ENCODE measurements at regions not wholly inside any gene's neighbourhood (a gene's known extent, or its start where the extent isn't known, plus 50 kb on each side); places are given as distances from the start of the nearest gene placed in this dataset.

DNA sequence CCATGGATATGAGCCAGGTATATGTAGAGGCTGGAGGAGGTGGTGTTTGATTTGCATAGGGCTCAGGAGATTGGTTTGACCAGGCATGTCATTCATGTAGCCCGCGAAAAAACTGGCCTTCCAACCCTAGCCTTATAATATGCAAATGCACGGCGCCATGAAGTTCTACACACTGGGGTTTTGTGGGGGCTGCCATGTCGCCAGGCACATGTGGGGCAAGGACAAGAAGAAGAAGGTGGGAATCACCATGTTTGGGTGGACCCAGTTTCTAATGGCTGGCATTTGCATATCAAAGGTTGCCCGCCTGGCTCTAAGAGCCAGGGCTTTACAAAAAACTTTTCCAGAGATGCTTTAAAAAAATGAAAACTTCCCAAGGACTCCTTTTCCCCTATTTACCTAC lies 1251.0 kb downstream of the PCDH18 start:
- TF ChIP-seq ZFP3 (CRISPR knock-in tag; IDR thresholded peaks at IDR 0.05) (no peak), ARNTL (CRISPR knock-in tag; IDR thresholded peaks at IDR 0.05; ENCODE audit: borderline replicate concordance, low read depth) (no peak), ZNF565 (CRISPR knock-in tag; conservative IDR thresholded peaks at IDR 0.05; ENCODE audit: low read depth) (no peak), ZNF8 (CRISPR knock-in tag; IDR thresholded peaks at IDR 0.05) (no peak), BACH2 (CRISPR knock-in tag; IDR thresholded peaks at IDR 0.05; ENCODE audit: borderline replicate concordance) (no peak), TCF4 (CRISPR knock-in tag; IDR thresholded peaks at IDR 0.05; ENCODE audit: borderline replicate concordance) (no peak), TOX (CRISPR knock-in tag; IDR thresholded peaks at IDR 0.05; ENCODE audit: borderline replicate concordance) (no peak), ZNF70 (CRISPR knock-in tag; IDR thresholded peaks at IDR 0.05) (no peak), ESRRG (CRISPR knock-in tag; IDR thresholded peaks at IDR 0.05) (no peak), RARB (CRISPR knock-in tag; IDR thresholded peaks at IDR 0.05) (no peak)
- TF ChIP-seq, protein P1, sequence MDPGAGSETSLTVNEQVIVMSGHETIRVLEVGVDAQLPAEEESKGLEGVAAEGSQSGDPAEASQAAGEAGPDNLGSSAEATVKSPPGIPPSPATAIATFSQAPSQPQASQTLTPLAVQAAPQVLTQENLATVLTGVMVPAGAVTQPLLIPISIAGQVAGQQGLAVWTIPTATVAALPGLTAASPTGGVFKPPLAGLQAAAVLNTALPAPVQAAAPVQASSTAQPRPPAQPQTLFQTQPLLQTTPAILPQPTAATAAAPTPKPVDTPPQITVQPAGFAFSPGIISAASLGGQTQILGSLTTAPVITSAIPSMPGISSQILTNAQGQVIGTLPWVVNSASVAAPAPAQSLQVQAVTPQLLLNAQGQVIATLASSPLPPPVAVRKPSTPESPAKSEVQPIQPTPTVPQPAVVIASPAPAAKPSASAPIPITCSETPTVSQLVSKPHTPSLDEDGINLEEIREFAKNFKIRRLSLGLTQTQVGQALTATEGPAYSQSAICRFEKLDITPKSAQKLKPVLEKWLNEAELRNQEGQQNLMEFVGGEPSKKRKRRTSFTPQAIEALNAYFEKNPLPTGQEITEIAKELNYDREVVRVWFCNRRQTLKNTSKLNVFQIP (CRISPR knock-in tag; IDR thresholded peaks at IDR 0.05; ENCODE audit: borderline replicate concordance, low read depth): no peak
- ATAC-seq: no peak

- 0 out of 2 replicates have a peak, but pooled peaks have one; percentile 36 for TF ChIP-seq ZC3H10 (CRISPR knock-in tag; IDR thresholded peaks at IDR 0.05)
- TF ChIP-seq TSHZ2 (CRISPR knock-in tag; IDR thresholded peaks at IDR 0.05): peak; percentile 59; the same call in 1 of the 2 replicates
- no peak for TF ChIP-seq ZNF8 (CRISPR knock-in tag; IDR thresholded peaks at IDR 0.05)
- TF ChIP-seq CREB5 (CRISPR knock-in tag; IDR thresholded peaks at IDR 0.05; ENCODE audit: low read depth): peak; percentile 74
- TF ChIP-seq PPARA (CRISPR knock-in tag; IDR thresholded peaks at IDR 0.05; ENCODE audit: borderline replicate concordance): no peak
- peak; percentile 92 for TF ChIP-seq ISL1 (CRISPR knock-in tag; IDR thresholded peaks at IDR 0.05)
- TF ChIP-seq ZFP30 (CRISPR knock-in tag; IDR thresholded peaks at IDR 0.05): no peak
- TF ChIP-seq TCF4 (CRISPR knock-in tag; IDR thresholded peaks at IDR 0.05; ENCODE audit: borderline replicate concordance): 0 out of 2 replicates have a peak, but pooled peaks have one; percentile 31
- ATAC-seq: peak; percentile 69
Observed at GRCh38 chr4:136277741-136278140, 1254.6 kb downstream of the PCDH18 start.

- no peak for TF ChIP-seq ZNF565 (CRISPR knock-in tag; conservative IDR thresholded peaks at IDR 0.05; ENCODE audit: low read depth)
- no peak for TF ChIP-seq PPARA (CRISPR knock-in tag; IDR thresholded peaks at IDR 0.05; ENCODE audit: borderline replicate concordance)
- no peak for TF ChIP-seq BACH2 (CRISPR knock-in tag; IDR thresholded peaks at IDR 0.05; ENCODE audit: borderline replicate concordance)
- no peak for TF ChIP-seq ESRRG (CRISPR knock-in tag; IDR thresholded peaks at IDR 0.05)
- no peak for TF ChIP-seq RARB (CRISPR knock-in tag; IDR thresholded peaks at IDR 0.05)
- ATAC-seq: no peak
Observed at GRCh38 chr4:136246876-136247275, 1285.4 kb downstream of the PCDH18 start.

GRCh38 chr4:136241221-136241986 lies 1290.9 kb downstream of the PCDH18 start:
- TF ChIP-seq RARB (CRISPR knock-in tag; IDR thresholded peaks at IDR 0.05): no peak
- no peak for TF ChIP-seq OSR1 (CRISPR knock-in tag; IDR thresholded peaks at IDR 0.05)
- no peak for TF ChIP-seq ZNF8 (CRISPR knock-in tag; IDR thresholded peaks at IDR 0.05)
- no peak for TF ChIP-seq ZNF565 (CRISPR knock-in tag; conservative IDR thresholded peaks at IDR 0.05; ENCODE audit: low read depth)
- TF ChIP-seq GLIS3 (CRISPR knock-in tag; IDR thresholded peaks at IDR 0.05): no peak
- TF ChIP-seq PPARA (CRISPR knock-in tag; IDR thresholded peaks at IDR 0.05; ENCODE audit: borderline replicate concordance): no peak
- no peak for TF ChIP-seq TSHZ2 (CRISPR knock-in tag; IDR thresholded peaks at IDR 0.05)
- TF ChIP-seq, protein P2, sequence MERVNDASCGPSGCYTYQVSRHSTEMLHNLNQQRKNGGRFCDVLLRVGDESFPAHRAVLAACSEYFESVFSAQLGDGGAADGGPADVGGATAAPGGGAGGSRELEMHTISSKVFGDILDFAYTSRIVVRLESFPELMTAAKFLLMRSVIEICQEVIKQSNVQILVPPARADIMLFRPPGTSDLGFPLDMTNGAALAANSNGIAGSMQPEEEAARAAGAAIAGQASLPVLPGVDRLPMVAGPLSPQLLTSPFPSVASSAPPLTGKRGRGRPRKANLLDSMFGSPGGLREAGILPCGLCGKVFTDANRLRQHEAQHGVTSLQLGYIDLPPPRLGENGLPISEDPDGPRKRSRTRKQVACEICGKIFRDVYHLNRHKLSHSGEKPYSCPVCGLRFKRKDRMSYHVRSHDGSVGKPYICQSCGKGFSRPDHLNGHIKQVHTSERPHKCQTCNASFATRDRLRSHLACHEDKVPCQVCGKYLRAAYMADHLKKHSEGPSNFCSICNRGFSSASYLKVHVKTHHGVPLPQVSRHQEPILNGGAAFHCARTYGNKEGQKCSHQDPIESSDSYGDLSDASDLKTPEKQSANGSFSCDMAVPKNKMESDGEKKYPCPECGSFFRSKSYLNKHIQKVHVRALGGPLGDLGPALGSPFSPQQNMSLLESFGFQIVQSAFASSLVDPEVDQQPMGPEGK (CRISPR knock-in tag; IDR thresholded peaks at IDR 0.05; ENCODE audit: borderline replicate concordance): no peak
- TF ChIP-seq ZC3H10 (CRISPR knock-in tag; IDR thresholded peaks at IDR 0.05): no peak
- no peak for TF ChIP-seq SNAI2 (CRISPR knock-in tag; IDR thresholded peaks at IDR 0.05)
- TF ChIP-seq ZFP3 (CRISPR knock-in tag; IDR thresholded peaks at IDR 0.05): no peak
- no peak for ATAC-seq

All from SK-N-SH treated with all-trans-retinoic acid at 6 μM for 48 hours (cell line).